ENCODE measurements at regions not wholly inside any gene's neighbourhood (a gene's known extent, or its start where the extent isn't known, plus 50 kb on each side); places are given as distances from the start of the nearest gene placed in this dataset.
"Not testable (repeated sequence)": the region's sequence is repeated elsewhere in the genome, so short reads cannot be mapped to it uniquely, and the experiment has no call there.

DNA sequence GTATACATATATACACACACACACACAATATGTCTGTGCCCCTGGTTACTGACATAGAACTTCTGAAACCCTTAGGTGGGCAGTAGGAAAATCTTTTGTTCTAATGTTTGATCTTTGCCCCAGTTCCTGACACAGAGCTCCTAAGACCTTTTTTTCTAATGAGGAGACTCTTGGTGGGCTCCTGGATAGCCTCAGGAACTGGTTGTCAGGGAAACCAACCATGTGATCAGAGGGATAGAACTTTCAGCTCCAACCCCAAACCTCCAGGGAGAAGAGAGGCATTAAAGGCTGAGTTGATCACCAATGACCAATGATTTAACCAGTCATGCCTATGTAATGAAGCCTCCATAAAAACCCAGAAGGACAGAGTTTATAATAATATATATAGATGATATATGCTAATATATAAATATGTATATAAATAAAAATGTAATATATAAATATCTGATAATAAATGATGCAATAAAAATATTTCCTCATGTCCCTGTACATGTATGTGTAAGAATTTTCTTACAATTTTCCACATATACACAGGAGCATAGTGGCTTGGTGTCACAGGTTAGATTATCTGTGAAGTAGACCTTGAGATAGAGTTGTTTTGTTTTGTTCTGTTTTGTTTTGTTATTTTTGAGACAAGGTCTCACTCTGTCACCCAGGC lies 93.3 kb downstream of the GPX5 start:
- intact Hi-C loops (cut with DNase I): no loop called here
- DNase-seq (ENCODE audit: low spot score): no peak

DNA sequence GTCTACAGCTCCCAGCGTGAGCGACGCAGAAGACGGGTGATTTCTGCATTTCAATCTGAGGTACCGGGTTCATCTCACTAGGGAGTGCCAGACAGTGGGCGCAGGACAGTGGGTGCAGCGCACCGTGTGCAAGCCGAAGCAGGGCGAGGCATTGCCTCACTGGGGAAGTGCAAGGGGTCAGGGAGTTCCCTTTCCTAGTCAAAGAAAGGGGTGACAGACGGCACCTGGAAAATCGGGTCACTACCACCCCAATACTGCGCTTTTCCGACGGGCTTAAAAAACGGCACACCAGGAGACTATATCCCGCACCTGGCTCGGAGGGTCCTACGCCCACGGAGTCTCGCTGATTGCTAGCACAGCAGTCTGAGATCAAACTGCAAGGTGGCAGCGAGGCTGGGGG lies 95.6 kb downstream of the GPX5 start:
- intact Hi-C loops (cut with DNase I); DNase-seq (ENCODE audit: low spot score): not testable (repeated sequence)

GRCh38 chr6:28623242-28623641 lies 97.6 kb downstream of the GPX5 start:
- DNase-seq (ENCODE audit: low spot score); intact Hi-C loops (cut with DNase I): not testable (repeated sequence)

DNA sequence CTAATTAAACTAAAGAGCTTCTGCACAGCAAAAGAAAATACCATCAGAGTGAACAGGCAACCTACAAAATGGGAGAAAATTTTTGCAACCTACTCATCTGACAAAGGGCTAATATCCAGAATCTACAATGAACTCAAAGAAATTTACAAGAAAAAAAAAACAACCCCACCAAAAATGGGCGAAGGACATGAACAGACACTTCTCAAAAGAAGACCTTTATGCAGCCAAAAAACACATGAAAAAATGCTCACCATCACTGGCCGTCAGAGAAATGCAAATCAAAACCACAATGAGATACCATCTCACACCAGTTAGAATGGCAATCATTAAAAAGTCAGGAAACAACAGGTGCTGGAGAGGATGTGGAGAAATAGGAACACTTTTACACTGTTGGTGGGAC lies 100.7 kb downstream of the GPX5 start:
- intact Hi-C loops (cut with DNase I): not testable (repeated sequence)

DNA sequence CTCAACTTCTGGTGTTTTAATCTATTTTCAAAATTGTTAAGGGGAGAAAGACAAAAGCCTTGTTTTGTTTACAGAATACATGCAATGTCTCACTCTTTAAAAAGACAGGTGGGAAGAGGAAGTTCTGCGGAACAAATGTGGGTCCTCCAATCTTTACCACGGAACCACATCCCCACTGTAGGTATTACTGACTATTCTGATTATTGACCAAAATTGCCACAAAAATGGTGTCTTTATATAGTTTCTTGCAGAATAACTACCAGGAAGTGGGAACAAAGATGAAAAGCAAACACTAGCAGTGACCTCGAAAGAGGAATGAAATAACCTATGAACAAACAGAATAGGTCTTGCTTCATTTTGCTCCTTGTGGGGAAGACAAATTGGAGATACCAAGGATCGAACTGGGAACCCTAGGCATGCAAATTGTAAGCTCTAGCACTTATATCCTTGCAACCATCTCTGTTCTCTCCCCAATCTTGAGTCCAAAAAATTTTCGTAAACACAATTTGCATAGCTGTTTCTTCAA lies 106.7 kb downstream of the GPX5 start:
- DNase-seq (ENCODE audit: low spot score): no peak
- intact Hi-C loops (cut with DNase I): no loop called here

More for the DNA sequence above, 100.7 kb downstream of the GPX5 start:
- DNase-seq (ENCODE audit: low spot score): not testable (repeated sequence)

DNA sequence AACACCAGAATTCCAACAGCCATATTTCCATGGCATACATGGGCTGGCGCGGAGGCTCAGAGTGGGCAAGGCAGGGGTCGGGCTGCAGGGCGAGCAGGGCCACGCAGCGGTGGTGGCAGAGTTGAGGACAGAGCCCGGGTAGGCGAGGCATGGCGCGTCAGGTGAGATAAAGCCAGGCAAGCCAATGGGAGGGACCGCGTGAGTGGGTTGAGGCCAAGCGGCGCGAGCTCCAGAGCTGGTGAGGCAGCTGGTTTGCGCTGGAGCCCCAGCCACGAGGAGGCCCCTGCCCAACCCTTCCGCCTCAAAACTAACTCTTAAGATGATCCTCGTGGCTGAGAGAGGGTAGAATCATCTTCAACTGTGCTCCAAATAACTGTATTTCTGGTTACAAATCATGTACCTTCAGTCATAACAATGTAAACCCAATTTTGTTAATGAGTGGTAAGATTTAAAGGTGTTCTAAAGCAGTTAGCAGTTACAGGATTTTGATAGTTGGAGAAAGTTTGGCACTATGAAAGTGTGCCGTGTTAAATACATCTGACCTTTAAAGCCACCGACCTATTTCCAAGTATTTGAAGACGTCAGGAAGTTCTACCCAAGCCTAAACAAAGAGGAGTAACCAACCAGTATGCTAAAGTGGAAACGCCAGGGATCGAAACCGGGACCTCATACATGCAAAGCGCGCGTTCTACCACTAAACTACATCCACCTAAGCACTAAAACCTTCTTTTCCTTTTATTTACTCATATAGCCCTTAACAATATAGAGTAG lies 107.9 kb downstream of the GPX5 start:
- no peak for DNase-seq (ENCODE audit: low spot score)
- intact Hi-C loops (cut with DNase I): no loop called here

- intact Hi-C loops (cut with DNase I): no loop called here
- DNase-seq (ENCODE audit: low spot score): no peak
Measured at GRCh38 chr6:28634411-28634760, 108.7 kb downstream of the GPX5 start.

DNA sequence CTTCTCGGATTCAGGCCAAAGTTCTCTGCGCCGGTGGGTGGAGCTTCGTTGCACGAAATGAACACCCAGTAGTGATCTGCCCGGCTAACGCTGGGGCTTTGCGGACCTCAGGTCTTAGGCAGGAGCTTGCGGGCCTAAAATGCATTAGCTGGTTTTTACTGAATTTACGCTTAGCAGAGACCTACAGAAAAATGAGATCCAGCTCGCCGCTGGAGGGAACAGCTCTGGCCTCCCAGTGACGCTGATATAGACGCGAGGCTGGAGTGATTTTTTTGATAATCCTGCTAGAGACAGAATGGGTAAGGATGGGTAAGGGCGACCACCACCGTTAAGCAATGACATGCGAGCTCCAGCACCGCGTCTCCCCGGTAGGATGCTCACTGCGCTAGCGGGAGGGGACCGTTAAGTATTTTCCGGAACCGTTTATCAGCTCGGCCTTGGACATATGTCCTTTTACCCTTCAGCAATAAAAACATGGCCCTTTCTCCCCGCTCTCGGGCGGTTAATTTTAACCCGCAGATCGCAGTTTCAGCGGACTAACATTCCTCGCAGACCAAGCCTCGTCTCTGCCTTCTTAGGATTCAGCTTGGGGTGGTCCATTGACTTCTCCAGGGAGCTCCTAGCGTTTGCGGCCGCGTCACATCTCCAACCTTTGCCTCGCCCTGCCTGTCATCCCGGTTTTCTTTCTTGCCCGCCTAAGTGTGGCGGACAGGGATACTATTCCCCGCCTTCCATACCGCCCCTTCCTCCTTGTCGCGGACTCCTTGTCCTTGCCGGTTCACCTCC lies 109.3 kb downstream of the GPX5 start:
- DNase-seq (ENCODE audit: low spot score): no peak
- intact Hi-C loops (cut with DNase I): no loop called here

- DNase-seq (ENCODE audit: low spot score): no peak
- intact Hi-C loops (cut with DNase I): no loop called here
Measured at GRCh38 chr6:28635547-28636158, 110.0 kb downstream of the GPX5 start.

GRCh38 chr6:28638787-28639430 lies 113.2 kb downstream of the GPX5 start:
- intact Hi-C loops (cut with DNase I): no loop called here
- no peak for DNase-seq (ENCODE audit: low spot score)

GRCh38 chr6:28639445-28640290 lies 114.0 kb downstream of the GPX5 start:
- intact Hi-C loops (cut with DNase I): not testable (repeated sequence)

GRCh38 chr6:28643017-28643740 lies 117.5 kb downstream of the GPX5 start:
- intact Hi-C loops (cut with DNase I): no loop called here
- no peak for DNase-seq (ENCODE audit: low spot score)

More at GRCh38 chr6:28639445-28640290, 114.0 kb downstream of the GPX5 start:
- DNase-seq (ENCODE audit: low spot score): not testable (repeated sequence)

GRCh38 chr6:28646650-28647049 lies 121.0 kb downstream of the GPX5 start:
- DNase-seq (ENCODE audit: low spot score): no peak
- intact Hi-C loops (cut with DNase I): no loop called here

GRCh38 chr6:28648035-28648877 lies 122.6 kb downstream of the GPX5 start:
- DNase-seq (ENCODE audit: low spot score): no peak
- intact Hi-C loops (cut with DNase I): no loop called here

DNA sequence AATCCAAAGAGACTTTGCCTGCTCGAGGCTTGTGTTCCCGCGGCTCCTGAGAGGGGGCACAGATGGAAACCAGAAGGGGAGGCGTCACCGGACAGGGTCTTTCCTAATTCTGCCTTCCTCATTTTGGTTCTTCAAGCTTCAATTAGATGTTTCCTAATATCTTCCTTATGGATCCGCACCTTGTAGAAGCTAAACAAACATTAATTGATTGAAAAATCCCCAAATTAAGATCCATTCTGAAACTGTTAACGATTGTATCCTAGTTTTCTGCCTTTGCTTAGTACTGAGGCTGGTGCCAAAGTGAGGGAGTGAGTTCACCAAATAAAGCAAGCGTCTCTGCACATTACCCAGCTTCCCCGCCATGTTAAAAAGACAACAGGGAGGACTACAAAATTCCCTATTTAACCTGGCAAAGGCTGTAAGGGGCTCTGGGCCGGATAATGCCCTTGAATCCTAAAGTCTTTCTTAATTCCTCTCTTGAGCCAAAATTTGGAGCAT lies 123.2 kb downstream of the GPX5 start:
- intact Hi-C loops (cut with DNase I): no loop called here
- DNase-seq (ENCODE audit: low spot score): no peak

DNA sequence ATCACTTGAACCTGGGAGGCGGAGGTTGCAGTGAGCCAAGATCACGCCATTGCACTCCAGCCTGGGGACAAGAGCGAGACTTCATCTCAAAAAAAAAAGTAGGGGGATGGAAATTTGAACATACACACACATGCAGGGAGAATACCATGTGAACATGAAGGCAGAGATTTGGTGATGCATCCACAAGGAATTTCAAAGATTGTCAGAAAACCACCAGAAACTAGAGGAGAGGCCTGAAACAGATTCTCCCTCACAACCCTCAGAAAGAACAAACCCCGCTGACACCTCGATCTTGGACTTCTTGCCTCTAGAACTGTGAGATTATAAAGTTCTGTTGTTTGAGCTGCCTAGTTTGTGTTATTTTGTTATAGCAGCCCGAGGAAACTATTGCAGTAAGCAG lies 125.5 kb downstream of the GPX5 start:
- DNase-seq (ENCODE audit: low spot score): no peak
- intact Hi-C loops (cut with DNase I): no loop called here

DNA sequence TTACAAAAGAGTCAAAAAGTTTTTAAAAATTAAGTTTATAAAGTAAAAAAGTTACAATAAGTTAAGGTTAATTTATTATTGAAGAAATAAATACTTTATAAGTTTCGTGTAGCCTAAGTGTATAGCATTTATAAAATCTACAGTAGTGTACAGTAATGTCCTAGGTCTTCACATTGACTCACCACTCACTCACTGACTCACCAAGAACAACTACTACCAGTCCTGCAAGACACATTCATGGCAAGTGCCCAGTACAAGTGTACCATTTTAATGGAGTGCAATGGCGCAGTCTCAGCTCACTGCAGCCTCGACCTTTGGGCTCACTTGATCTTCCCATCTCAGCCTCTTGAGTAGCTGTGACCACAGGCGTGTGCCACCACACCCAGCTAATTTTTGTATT lies 128.2 kb downstream of the GPX5 start:
- DNase-seq (ENCODE audit: low spot score): no peak
- intact Hi-C loops (cut with DNase I): no loop called here
